Stimulated activated CD4-positive, alpha-beta T cell treated with anti-CD3 and anti-CD28 coated beads, Interleukin-2, amount 100 ng/mL, for 4 hours (primary cell): ENCODE measurements at regions not wholly inside any gene's neighbourhood (a gene's known extent, or its start where the extent isn't known, plus 50 kb on each side); places are given as distances from the start of the nearest gene placed in this dataset.

Experiments
- DNase-seq: peaks from one replicate; pipeline ENCODE4 v3.0.0-alpha.2; 2020; ENCODE audit warnings: low read depth

- DNase-seq, result no peak
These were observed 144.2 kb upstream of the OTOS start for GRCh38 chr2:240284503-240285259.

GRCh38 chr2:240285725-240286124 lies 145.3 kb upstream of the OTOS start:
- DNase-seq, result no peak

- DNase-seq, result no peak
These were observed 146.1 kb upstream of the OTOS start for GRCh38 chr2:240286596-240286995.

GRCh38 chr2:240287011-240287410 lies 146.6 kb upstream of the OTOS start:
- DNase-seq, result no peak

- DNase-seq, result no peak
These were observed 147.1 kb upstream of the OTOS start for GRCh38 chr2:240287496-240288086.

- DNase-seq, result no peak
These were observed 147.4 kb upstream of the GPC1 start for GRCh38 chr2:240288087-240288521.

GRCh38 chr2:240289701-240290431 lies 145.6 kb upstream of the GPC1 start:
- DNase-seq, result no peak

GRCh38 chr2:240290432-240291336 lies 144.8 kb upstream of the GPC1 start:
- DNase-seq, result no peak

- DNase-seq, result no peak
These were observed 144.0 kb upstream of the GPC1 start for GRCh38 chr2:240291337-240292034.

- DNase-seq, result no peak
These were observed 143.4 kb upstream of the GPC1 start for GRCh38 chr2:240292035-240292574.

GRCh38 chr2:240292619-240293525 lies 142.6 kb upstream of the GPC1 start:
- no peak for DNase-seq

GRCh38 chr2:240293557-240294461 lies 141.7 kb upstream of the GPC1 start:
- no peak for DNase-seq

GRCh38 chr2:240294514-240294913 lies 140.9 kb upstream of the GPC1 start:
- no peak for DNase-seq

- DNase-seq, result no peak
These were observed 140.0 kb upstream of the GPC1 start for GRCh38 chr2:240295256-240296103.

- DNase-seq, result no peak
These were observed 139.4 kb upstream of the GPC1 start for GRCh38 chr2:240296104-240296406.

GRCh38 chr2:240296476-240297255 lies 138.8 kb upstream of the GPC1 start:
- DNase-seq, result no peak
